ENCODE measurements at regions not wholly inside any gene's neighbourhood (a gene's known extent, or its start where the extent isn't known, plus 50 kb on each side); places are given as distances from the start of the nearest gene placed in this dataset.

- no peak for ATAC-seq
- no peaks in the 10 kb centered on the region for H3K9me3 ChIP-seq
- no peak overlapping the region for H3K27ac ChIP-seq
- H3K36me3 ChIP-seq = no peaks in the 10 kb centered on the region
- H3K4me3 ChIP-seq = no peak overlapping the region
- no peaks in the 10 kb centered on the region for H3K27me3 ChIP-seq
- peaks cover 20 to 82% (median 26%) of the 10 kb centered on the region in 3 donors for H3K4me1 ChIP-seq
- TF ChIP-seq CTCF (IDR thresholded peaks at IDR 0.05) (no peak), POLR2AphosphoS5 (IDR thresholded peaks at IDR 0.05) (no peak), EP300 (IDR thresholded peaks at IDR 0.05) (no peak), POLR2A (IDR thresholded peaks at IDR 0.05) (no peak)
Measured at GRCh38 chr1:39146681-39147080, 57.8 kb upstream of the MACF1 start.

- WGBS, 2 donors (ENCODE audit: low coverage in 1 of 2) = 60 to 81% methylated on average over 1 to 3 of the region's 3 CpGs
- TF ChIP-seq EP300 (IDR thresholded peaks at IDR 0.05) (no peak), POLR2A (IDR thresholded peaks at IDR 0.05) (no peak), CTCF (IDR thresholded peaks at IDR 0.05) (no peak), POLR2AphosphoS5 (IDR thresholded peaks at IDR 0.05) (no peak)
- no peak overlapping the region for H3K4me3 ChIP-seq
- no peaks in the 10 kb centered on the region for H3K9me3 ChIP-seq
- peaks cover 13 to 82% (median 22%) of the 10 kb centered on the region in 3 donors for H3K4me1 ChIP-seq
- no peak overlapping the region for H3K27ac ChIP-seq
- H3K36me3 ChIP-seq = no peaks in the 10 kb centered on the region
- ATAC-seq = no peak
- no peaks in the 10 kb centered on the region for H3K27me3 ChIP-seq
Measured at GRCh38 chr1:39147099-39148025, 57.1 kb upstream of the MACF1 start.

- Histone ChIP-seq H3K4me1 (peaks cover 13 to 84% (median 28%) of the 10 kb centered on the region in 3 donors), H3K9me3 (no peaks in the 10 kb centered on the region), H3K27ac (no peak overlapping the region), H3K4me3 (no peak overlapping the region), H3K36me3 (no peaks in the 10 kb centered on the region), H3K27me3 (no peaks in the 10 kb centered on the region)
- no peak for TF ChIP-seq POLR2AphosphoS5 (IDR thresholded peaks at IDR 0.05)
- TF ChIP-seq POLR2A (IDR thresholded peaks at IDR 0.05) = no peak
- no peak for TF ChIP-seq CTCF (IDR thresholded peaks at IDR 0.05)
- no peak for TF ChIP-seq EP300 (IDR thresholded peaks at IDR 0.05)
- WGBS, 2 donors (ENCODE audit: low coverage in 1 of 2) = 83 to 87% methylated on average over 4 of the region's 4 CpGs
- ATAC-seq = no peak
Measured at GRCh38 chr1:39148942-39149341, 55.6 kb upstream of the MACF1 start.

GRCh38 chr1:39149509-39149908, 55.0 kb upstream of the MACF1 start:
- Histone ChIP-seq H3K27ac (no peak overlapping the region), H3K27me3 (no peaks in the 10 kb centered on the region), H3K9me3 (no peaks in the 10 kb centered on the region), H3K4me1 (peaks cover 19 to 86% (median 34%) of the 10 kb centered on the region in 3 donors), H3K4me3 (no peak overlapping the region), H3K36me3 (no peaks in the 10 kb centered on the region)
- WGBS, 2 donors (ENCODE audit: low coverage in 1 of 2) = 69 to 72% methylated on average over 4 of the region's 4 CpGs
- TF ChIP-seq CTCF (IDR thresholded peaks at IDR 0.05) (no peak), POLR2A (IDR thresholded peaks at IDR 0.05) (no peak), EP300 (IDR thresholded peaks at IDR 0.05) (no peak), POLR2AphosphoS5 (IDR thresholded peaks at IDR 0.05) (no peak)
- ATAC-seq = no peak

GRCh38 chr1:39150779-39151178, 53.7 kb upstream of the MACF1 start:
- no peak for TF ChIP-seq EP300 (IDR thresholded peaks at IDR 0.05)
- TF ChIP-seq POLR2A (IDR thresholded peaks at IDR 0.05) = no peak
- no peak for TF ChIP-seq CTCF (IDR thresholded peaks at IDR 0.05)
- no peak for TF ChIP-seq POLR2AphosphoS5 (IDR thresholded peaks at IDR 0.05)
- peak overlapping the region in 1 of 4 donors; percentile 3 for H3K27ac ChIP-seq

More at GRCh38 chr1:39150779-39151178, 53.7 kb upstream of the MACF1 start:
- H3K27me3 ChIP-seq = no peaks in the 10 kb centered on the region
- H3K9me3 ChIP-seq = no peaks in the 10 kb centered on the region
- H3K4me3 ChIP-seq = no peak overlapping the region
- H3K4me1 ChIP-seq = peaks cover 31 to 87% (median 36%) of the 10 kb centered on the region in 3 donors
- 20 to 46% methylated on average over 1 to 2 of the region's 2 CpGs for WGBS, 2 donors (ENCODE audit: low coverage in 1 of 2)
- ATAC-seq = no peak
- no peaks in the 10 kb centered on the region for H3K36me3 ChIP-seq
